DND-41 (cell line): ENCODE measurements at regions not wholly inside any gene's neighbourhood (a gene's known extent, or its start where the extent isn't known, plus 50 kb on each side); places are given as distances from the start of the nearest gene placed in this dataset.

Experiments used
- CTCF ChIP-seq: IDR thresholded peaks from 2 replicates; pipeline ENCODE4 v1.5.1; 2012; ENCODE audit warnings: borderline replicate concordance, low read length, moderate library complexity, mild to moderate bottlenecking; ENCODE audit not compliant: poor library complexity, severe bottlenecking; ENCODE audit errors: extremely low read depth
- EZH2 ChIP-seq: IDR thresholded peaks from 3 replicates; pipeline ENCODE4 v1.6.1; 2012; ENCODE audit warnings: borderline replicate concordance, low read depth, mild to moderate bottlenecking, moderate library complexity, low read length, inconsistent platforms; ENCODE audit not compliant: severe bottlenecking

GRCh38 chr4:57442831-57443291 lies 332.7 kb upstream of the IGFBP7 start:
- TF ChIP-seq CTCF (peak; percentile 72), EZH2 (no peak)
